ENCODE measurements at regions not wholly inside any gene's neighbourhood (a gene's known extent, or its start where the extent isn't known, plus 50 kb on each side); places are given as distances from the start of the nearest gene placed in this dataset.

DNA sequence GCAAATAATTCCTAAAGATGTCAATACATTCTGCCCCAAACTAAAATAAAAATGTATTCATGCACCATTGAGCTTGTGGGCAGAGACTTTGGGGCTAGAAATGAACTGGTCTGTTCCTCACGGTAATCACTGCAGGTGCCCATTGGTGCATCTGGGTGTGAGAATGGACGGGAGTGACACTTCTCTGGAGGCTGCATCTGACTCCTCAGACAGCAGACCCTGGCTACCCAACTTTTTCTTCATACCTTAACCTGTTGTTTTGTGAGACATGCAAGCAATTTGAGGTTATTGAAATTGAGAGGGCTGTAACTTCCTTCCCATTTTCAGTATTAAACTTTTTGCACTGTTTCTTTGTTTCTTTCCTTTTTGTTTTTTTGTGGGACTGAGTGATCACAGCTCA, 333.4 kb downstream of the ICE1 start:
- no peaks in the 10 kb centered on the region for H3K9me3 Mint-ChIP-seq
- no peak for DNase-seq (ENCODE audit: low read depth, low spot score)
- no peaks in the 10 kb centered on the region for H3K4me1 Mint-ChIP-seq
- H3K27me3 Mint-ChIP-seq (ENCODE audit: low read depth), result peaks cover 7% of the 10 kb centered on the region
- H3K4me3 Mint-ChIP-seq, result no peak overlapping the region
- no peak overlapping the region for H3K27ac Mint-ChIP-seq (ENCODE audit: unreplicated experiment)
- TF ChIP-seq, protein P1, sequence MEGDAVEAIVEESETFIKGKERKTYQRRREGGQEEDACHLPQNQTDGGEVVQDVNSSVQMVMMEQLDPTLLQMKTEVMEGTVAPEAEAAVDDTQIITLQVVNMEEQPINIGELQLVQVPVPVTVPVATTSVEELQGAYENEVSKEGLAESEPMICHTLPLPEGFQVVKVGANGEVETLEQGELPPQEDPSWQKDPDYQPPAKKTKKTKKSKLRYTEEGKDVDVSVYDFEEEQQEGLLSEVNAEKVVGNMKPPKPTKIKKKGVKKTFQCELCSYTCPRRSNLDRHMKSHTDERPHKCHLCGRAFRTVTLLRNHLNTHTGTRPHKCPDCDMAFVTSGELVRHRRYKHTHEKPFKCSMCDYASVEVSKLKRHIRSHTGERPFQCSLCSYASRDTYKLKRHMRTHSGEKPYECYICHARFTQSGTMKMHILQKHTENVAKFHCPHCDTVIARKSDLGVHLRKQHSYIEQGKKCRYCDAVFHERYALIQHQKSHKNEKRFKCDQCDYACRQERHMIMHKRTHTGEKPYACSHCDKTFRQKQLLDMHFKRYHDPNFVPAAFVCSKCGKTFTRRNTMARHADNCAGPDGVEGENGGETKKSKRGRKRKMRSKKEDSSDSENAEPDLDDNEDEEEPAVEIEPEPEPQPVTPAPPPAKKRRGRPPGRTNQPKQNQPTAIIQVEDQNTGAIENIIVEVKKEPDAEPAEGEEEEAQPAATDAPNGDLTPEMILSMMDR (conservative IDR thresholded peaks at IDR 0.05), result no peak
- H3K36me3 Mint-ChIP-seq (ENCODE audit: low read depth), result no peaks in the 10 kb centered on the region

DNA sequence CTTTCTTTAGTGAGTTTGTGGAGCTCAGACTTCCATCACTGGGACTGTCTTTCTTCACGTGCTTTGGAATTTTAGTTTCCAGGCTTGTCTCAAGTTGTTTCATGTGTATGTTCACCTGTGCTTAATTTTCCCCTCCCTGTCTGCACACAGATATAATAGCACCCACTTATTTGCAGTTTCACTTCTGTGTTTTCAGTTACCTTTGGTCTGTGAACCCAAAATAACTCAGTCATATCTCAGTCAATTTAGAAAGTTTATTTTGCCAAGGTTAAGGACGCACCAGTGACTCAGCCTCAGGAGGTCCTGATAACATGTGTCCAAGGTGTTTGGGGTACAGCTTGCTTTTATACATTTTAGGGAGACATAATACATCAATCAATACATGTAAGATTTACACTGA, 330.4 kb downstream of the ICE1 start:
- Mint-ChIP-seq H3K36me3 (ENCODE audit: low read depth) (no peaks in the 10 kb centered on the region), H3K9me3 (no peaks in the 10 kb centered on the region), H3K27ac (ENCODE audit: unreplicated experiment) (no peak overlapping the region), H3K4me1 (no peaks in the 10 kb centered on the region), H3K27me3 (ENCODE audit: low read depth) (peaks cover 20% of the 10 kb centered on the region), H3K4me3 (no peak overlapping the region)
- TF ChIP-seq, protein P1 (conservative IDR thresholded peaks at IDR 0.05), result no peak
- no peak for DNase-seq (ENCODE audit: low read depth, low spot score)

DNA sequence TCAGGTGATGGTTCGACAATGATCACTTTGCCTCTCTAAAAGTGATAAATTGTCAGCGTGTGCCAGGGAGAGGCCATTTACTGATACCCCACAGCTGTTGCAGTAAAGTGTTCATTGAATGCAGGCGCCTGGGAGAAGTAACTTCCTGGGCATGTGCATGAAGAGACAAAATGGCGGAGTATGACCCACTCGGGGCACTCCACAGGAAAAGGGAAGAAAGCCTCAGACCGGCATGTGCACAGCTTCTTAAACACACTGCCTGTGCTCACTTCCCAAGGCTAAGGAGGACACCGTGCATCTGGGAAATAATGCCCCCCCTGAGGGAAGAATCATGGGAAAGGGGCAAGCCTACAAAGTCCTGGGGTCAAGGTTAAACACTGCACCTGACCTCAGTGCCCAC, 329.5 kb downstream of the ICE1 start:
- Mint-ChIP-seq H3K36me3 (ENCODE audit: low read depth) (no peaks in the 10 kb centered on the region), H3K4me3 (no peak overlapping the region), H3K27ac (ENCODE audit: unreplicated experiment) (no peak overlapping the region), H3K4me1 (no peaks in the 10 kb centered on the region), H3K9me3 (no peaks in the 10 kb centered on the region), H3K27me3 (ENCODE audit: low read depth) (peaks cover 20% of the 10 kb centered on the region)
- DNase-seq (ENCODE audit: low read depth, low spot score), result no peak
- TF ChIP-seq, protein P1 (conservative IDR thresholded peaks at IDR 0.05), result no peak

DNA sequence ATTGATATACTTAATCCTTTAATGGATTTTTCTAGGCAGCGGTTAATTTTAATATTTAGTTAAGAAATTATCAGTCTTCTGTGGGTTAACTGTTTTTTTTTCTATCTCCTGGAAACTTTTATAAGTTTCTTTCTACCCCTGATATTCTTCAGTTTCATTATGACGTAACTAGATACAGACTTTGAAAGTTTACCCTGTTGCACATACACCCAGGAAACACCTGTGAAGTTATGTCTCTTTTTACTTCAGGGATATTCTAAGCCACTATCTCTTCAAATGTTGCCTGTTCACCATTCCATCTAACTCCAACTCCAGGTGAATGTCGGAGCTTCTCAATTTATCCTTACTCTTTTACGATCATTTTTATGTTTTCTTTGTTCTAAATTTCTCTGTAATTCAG, 329.0 kb downstream of the ICE1 start:
- Mint-ChIP-seq H3K4me3 (no peak overlapping the region), H3K4me1 (no peaks in the 10 kb centered on the region), H3K36me3 (ENCODE audit: low read depth) (no peaks in the 10 kb centered on the region), H3K27me3 (ENCODE audit: low read depth) (peaks cover 20% of the 10 kb centered on the region), H3K9me3 (peaks cover 2% of the 10 kb centered on the region), H3K27ac (ENCODE audit: unreplicated experiment) (no peak overlapping the region)
- TF ChIP-seq, protein P1 (conservative IDR thresholded peaks at IDR 0.05), result no peak
- no peak for DNase-seq (ENCODE audit: low read depth, low spot score)

DNA sequence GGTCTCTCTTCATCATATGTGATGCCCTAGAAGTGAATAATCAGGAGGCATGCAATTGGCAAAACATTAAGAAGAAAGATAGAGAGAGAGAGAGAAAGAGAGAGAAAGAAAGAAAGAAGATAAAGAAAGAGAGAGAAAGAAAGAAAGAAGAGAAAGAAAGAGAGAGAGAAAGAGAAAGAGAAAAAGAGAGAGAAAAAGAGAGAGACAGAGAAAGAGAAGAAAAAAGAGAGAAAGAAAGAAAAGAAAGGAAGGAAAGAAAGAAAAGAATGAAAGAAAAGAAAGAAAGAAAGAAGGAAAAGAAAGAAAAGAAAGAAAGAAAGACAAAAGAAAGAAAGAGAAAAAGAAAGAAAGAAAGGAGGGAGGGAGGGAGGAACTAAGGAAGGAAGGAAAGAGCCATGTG, 318.9 kb downstream of the ICE1 start:
- Mint-ChIP-seq H3K36me3 (ENCODE audit: low read depth) (peaks cover 7% of the 10 kb centered on the region), H3K27ac (ENCODE audit: unreplicated experiment) (no peak overlapping the region), H3K9me3 (peaks cover 28% of the 10 kb centered on the region), H3K4me3 (no peak overlapping the region), H3K27me3 (ENCODE audit: low read depth) (peaks cover 2% of the 10 kb centered on the region), H3K4me1 (no peaks in the 10 kb centered on the region)
- DNase-seq (ENCODE audit: low read depth, low spot score), result no peak
- TF ChIP-seq, protein P1 (conservative IDR thresholded peaks at IDR 0.05), result no peak

DNA sequence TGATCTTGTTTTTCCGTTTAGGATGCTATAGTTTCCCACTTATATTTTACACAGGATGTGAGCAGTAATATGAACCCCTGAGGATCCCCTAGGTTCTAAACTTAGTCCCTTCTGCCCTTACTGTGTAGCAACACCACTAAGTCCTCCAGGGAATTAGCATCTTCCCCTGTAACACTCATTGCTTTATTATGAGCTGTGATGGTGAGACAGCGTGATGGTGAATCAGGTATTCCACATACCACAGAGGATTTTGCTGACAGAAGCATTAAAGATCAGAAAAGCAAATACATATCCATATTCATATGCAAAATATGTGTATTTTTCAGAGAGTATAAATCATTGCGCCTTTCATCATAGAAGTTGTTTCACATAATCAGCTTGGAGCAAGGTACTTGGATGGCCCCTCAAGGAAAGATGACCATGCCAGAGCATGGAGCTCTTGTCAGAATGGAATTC, 317.0 kb downstream of the ICE1 start:
- no peak for DNase-seq (ENCODE audit: low read depth, low spot score)
- Mint-ChIP-seq H3K4me1 (no peaks in the 10 kb centered on the region), H3K4me3 (no peak overlapping the region), H3K27me3 (ENCODE audit: low read depth) (peaks cover 13% of the 10 kb centered on the region), H3K9me3 (peaks cover 14% of the 10 kb centered on the region), H3K27ac (ENCODE audit: unreplicated experiment) (no peak overlapping the region), H3K36me3 (ENCODE audit: low read depth) (peaks cover 5% of the 10 kb centered on the region)
- TF ChIP-seq, protein P1 (conservative IDR thresholded peaks at IDR 0.05), result no peak
